HEK293 (cell line): ENCODE measurements at regions not wholly inside any gene's neighbourhood (a gene's known extent, or its start where the extent isn't known, plus 50 kb on each side); places are given as distances from the start of the nearest gene placed in this dataset.

ENCODE experiments used
- CTCF ChIA-PET: fragments of 350-600 bp; formaldehyde crosslinking; extraction: SDS; loops from one replicate; lab custom pipeline; 2021; ENCODE audit warnings: antibody characterized with exemption; lab: Yijun Ruan, JAX
- POLR2A ChIA-PET: fragments of 300-600 bp; formaldehyde crosslinking; extraction: SDS; loops from one replicate; lab custom pipeline; 2020; ENCODE audit warnings: antibody characterized with exemption, inconsistent platforms; lab: Yijun Ruan, JAX
- H3K27ac ChIP-seq: fragments of 200-500 bp; sonication (Bioruptor generic); 2 replicates; pipeline ENCODE4 v1.5.1; 2014; ENCODE audit warnings: low read depth, low read length, control low read depth, inconsistent platforms; ENCODE audit errors: extremely low read depth
- H3K36me3 ChIP-seq, 2 experiments: fragments of 200-500 bp in 1 of 2; sonication (Bioruptor generic) in 1 of 2; 1 replicate in 1 of 2; 2 replicates in 1 of 2; pipeline ENCODE4 v1.5.1; 2014 to 2017; ENCODE audit warnings: inconsistent platforms in 2 of 2, low read length in 2 of 2; ENCODE audit not compliant: control insufficient read depth in 2 of 2, insufficient read depth in 1 of 2
- H3K4me1 ChIP-seq: fragments of 200-500 bp; sonication (Bioruptor generic); 2 replicates; pipeline ENCODE4 v1.5.1; 2014; ENCODE audit warnings: mild to moderate bottlenecking, low read length, inconsistent platforms; ENCODE audit not compliant: control insufficient read depth, insufficient read depth
- H3K4me3 ChIP-seq: 2 replicates; pipeline ENCODE4 v1.5.1; 2011; ENCODE audit warnings: low read depth, mild to moderate bottlenecking, control low read depth, low read length, moderate library complexity
- H3K9me3 ChIP-seq: fragments of 200-500 bp; sonication (Bioruptor generic); 2 replicates; pipeline ENCODE4 v1.5.1; 2014; ENCODE audit warnings: low read depth, low read length, inconsistent platforms; ENCODE audit not compliant: control insufficient read depth, insufficient read depth
- BCL11B ChIP-seq: fragments of 450-650 bp; formaldehyde crosslinking; IDR thresholded peaks from 2 replicates; pipeline ENCODE4 v1.5.1; 2016; ENCODE audit warnings: low read depth, missing biosample characterization, missing genetic modification characterization
- FEZF1 ChIP-seq: fragments of 450-650 bp; formaldehyde crosslinking; IDR thresholded peaks from 2 replicates; pipeline ENCODE4 v1.5.1; 2016; ENCODE audit warnings: missing biosample characterization, missing genetic modification characterization
- GLI2 ChIP-seq: fragments of 450-650 bp; formaldehyde crosslinking; IDR thresholded peaks from 2 replicates; pipeline ENCODE4; 2017; ENCODE audit warnings: missing biosample characterization, missing genetic modification characterization, low read depth, borderline replicate concordance
- PRDM1 ChIP-seq: fragments of 450-650 bp; formaldehyde crosslinking; IDR thresholded peaks from 2 replicates; pipeline ENCODE4; 2016; ENCODE audit warnings: missing biosample characterization, missing genetic modification characterization
- REPIN1 ChIP-seq: fragments of 450-650 bp; formaldehyde crosslinking; IDR thresholded peaks from 2 replicates; pipeline ENCODE4 v1.5.1; 2017; ENCODE audit warnings: missing biosample characterization, missing genetic modification characterization, low read depth
- SETDB1 ChIP-seq: IDR thresholded peaks from one replicate; pipeline ENCODE4 v1.6.1; 2017; ENCODE audit warnings: mild to moderate bottlenecking, low read length, moderate library complexity, mixed read lengths; ENCODE audit not compliant: insufficient read length
- ZBTB48 ChIP-seq: fragments of 450-650 bp; formaldehyde crosslinking; IDR thresholded peaks from 2 replicates; pipeline ENCODE4 v1.5.1; 2016; ENCODE audit warnings: missing biosample characterization, missing genetic modification characterization
- ZEB2 ChIP-seq: fragments of 450-650 bp; formaldehyde crosslinking; IDR thresholded peaks from 2 replicates; pipeline ENCODE4 v1.5.1; 2016; ENCODE audit warnings: missing biosample characterization, missing genetic modification characterization
- ZIC2 ChIP-seq: fragments of 450-650 bp; formaldehyde crosslinking; IDR thresholded peaks from 2 replicates; pipeline ENCODE4 v1.5.1; 2016; ENCODE audit warnings: missing biosample characterization, missing genetic modification characterization
- ZNF548 ChIP-seq: fragments of 450-650 bp; formaldehyde crosslinking; IDR thresholded peaks from 2 replicates; pipeline ENCODE4 v1.5.1; 2016; ENCODE audit warnings: missing biosample characterization, missing genetic modification characterization
- ZNF549 ChIP-seq: fragments of 450-650 bp; IDR thresholded peaks from 2 replicates; pipeline ENCODE4 v1.5.1; 2018; ENCODE audit warnings: missing biosample characterization, missing genetic modification characterization, mild to moderate bottlenecking, inconsistent platforms, moderate library complexity
- ZNF555 ChIP-seq: fragments of 450-650 bp; formaldehyde crosslinking; conservative IDR thresholded peaks from 2 replicates; pipeline ENCODE4 v1.5.1; 2017; ENCODE audit warnings: missing biosample characterization, mild to moderate bottlenecking, missing genetic modification characterization, inconsistent platforms
- ZNF561 ChIP-seq: fragments of 450-650 bp; IDR thresholded peaks from 2 replicates; pipeline ENCODE4 v1.5.1; 2018; ENCODE audit warnings: missing biosample characterization, missing genetic modification characterization, borderline replicate concordance
- ZNF654 ChIP-seq: fragments of 450-650 bp; formaldehyde crosslinking; IDR thresholded peaks from 2 replicates; pipeline ENCODE4 v1.5.1; 2016; ENCODE audit warnings: low read depth, missing biosample characterization, missing genetic modification characterization
- ZNF677 ChIP-seq: fragments of 450-650 bp; IDR thresholded peaks from 2 replicates; pipeline ENCODE4 v1.5.0; 2018; ENCODE audit warnings: missing biosample characterization, mild to moderate bottlenecking, missing genetic modification characterization, moderate library complexity
- ZNF707 ChIP-seq: fragments of 450-650 bp; formaldehyde crosslinking; IDR thresholded peaks from 2 replicates; pipeline ENCODE4 v1.5.1; 2016; ENCODE audit warnings: missing biosample characterization, missing genetic modification characterization
- ZNF777 ChIP-seq: fragments of 450-650 bp; formaldehyde crosslinking; IDR thresholded peaks from 2 replicates; pipeline ENCODE4 v1.5.1; 2017; ENCODE audit warnings: missing biosample characterization, missing genetic modification characterization, borderline replicate concordance
- TF ChIP-seq, protein P1 (sequence below): fragments of 450-650 bp; formaldehyde crosslinking; IDR thresholded peaks from 2 replicates; pipeline ENCODE4 v1.5.1; 2016; ENCODE audit warnings: missing biosample characterization, missing genetic modification characterization
- TF ChIP-seq, protein P2 (sequence below): fragments of 450-650 bp; formaldehyde crosslinking; IDR thresholded peaks from 2 replicates; pipeline ENCODE4 v1.5.1; 2016; ENCODE audit warnings: missing biosample characterization, missing genetic modification characterization
- TF ChIP-seq, protein P3 (sequence below): fragments of 450-650 bp; formaldehyde crosslinking; IDR thresholded peaks from 2 replicates; pipeline ENCODE4 v1.5.1; 2016; ENCODE audit warnings: missing biosample characterization, missing genetic modification characterization

DNA sequence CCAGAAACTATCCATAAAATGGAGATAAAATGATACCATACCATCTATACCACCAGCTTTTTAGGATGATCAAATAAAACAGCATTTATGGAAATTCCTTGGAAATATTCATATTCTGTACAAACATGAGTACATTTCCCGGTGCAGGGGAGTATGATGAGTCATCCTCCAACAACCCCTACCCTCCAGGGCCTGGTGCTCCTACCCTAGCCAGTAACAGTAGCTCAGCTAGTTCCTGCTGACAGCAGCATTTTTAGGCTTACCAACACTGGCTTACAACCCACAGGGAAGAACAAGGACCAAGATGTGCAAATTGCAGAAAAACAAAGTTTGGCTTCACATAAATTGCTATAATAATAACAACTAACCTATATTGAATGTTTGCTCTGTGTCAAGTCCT is 406.2 kb upstream of the CADM1 start (continued):
- TF ChIP-seq, protein P1, sequence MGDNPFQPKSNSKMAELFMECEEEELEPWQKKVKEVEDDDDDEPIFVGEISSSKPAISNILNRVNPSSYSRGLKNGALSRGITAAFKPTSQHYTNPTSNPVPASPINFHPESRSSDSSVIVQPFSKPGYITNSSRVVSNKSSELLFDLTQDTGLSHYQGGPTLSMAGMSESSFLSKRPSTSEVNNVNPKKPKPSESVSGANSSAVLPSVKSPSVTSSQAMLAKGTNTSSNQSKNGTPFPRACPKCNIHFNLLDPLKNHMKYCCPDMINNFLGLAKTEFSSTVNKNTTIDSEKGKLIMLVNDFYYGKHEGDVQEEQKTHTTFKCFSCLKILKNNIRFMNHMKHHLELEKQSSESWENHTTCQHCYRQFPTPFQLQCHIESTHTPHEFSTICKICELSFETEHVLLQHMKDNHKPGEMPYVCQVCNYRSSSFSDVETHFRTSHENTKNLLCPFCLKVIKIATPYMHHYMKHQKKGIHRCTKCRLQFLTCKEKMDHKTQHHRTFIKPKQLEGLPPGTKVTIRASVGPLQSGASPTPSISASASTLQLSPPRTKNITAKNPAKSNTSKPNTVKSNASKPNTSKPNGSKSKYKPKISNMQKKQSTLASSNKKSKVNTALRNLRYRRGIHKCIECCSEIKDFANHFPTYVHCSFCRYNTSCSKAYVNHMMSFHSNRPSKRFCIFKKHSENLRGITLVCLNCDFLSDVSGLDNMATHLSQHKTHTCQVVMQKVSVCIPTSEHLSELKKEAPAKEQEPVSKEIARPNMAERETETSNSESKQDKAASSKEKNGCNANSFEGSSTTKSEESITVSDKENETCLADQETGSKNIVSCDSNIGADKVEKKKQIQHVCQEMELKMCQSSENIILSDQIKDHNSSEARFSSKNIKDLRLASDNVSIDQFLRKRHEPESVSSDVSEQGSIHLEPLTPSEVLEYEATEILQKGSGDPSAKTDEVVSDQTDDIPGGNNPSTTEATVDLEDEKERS (tag by site-specific recombination): no peak

DNA sequence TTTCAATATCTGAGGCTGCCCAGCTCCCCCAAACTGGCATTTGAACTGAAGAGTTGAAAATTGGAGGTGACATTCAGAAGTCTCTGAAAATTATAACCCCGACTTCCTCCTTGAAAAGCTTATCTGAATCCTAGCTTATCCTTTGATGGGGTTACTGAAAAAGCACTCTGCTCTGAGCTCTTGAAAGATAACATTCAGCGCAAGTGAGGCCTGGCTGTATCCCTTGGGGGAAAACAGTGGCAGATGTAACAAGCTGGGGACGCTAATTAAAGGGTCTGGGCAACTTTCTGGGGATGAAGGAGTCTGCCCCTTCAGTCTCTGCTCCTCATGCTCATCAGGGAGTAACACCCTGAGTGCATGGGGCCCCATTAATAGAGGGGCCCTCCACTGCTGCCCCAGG is 402.0 kb upstream of the CADM1 start:
- H3K4me3 ChIP-seq: no peak overlapping the region
- no peak for TF ChIP-seq ZNF777 (tag by site-specific recombination)
- TF ChIP-seq, protein P2, sequence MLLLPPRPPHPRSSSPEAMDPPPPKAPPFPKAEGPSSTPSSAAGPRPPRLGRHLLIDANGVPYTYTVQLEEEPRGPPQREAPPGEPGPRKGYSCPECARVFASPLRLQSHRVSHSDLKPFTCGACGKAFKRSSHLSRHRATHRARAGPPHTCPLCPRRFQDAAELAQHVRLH: no peak
- no peak for TF ChIP-seq ZNF677 (tag by site-specific recombination)
- no peak for TF ChIP-seq ZNF555 (tag by site-specific recombination)
- TF ChIP-seq, protein P3, sequence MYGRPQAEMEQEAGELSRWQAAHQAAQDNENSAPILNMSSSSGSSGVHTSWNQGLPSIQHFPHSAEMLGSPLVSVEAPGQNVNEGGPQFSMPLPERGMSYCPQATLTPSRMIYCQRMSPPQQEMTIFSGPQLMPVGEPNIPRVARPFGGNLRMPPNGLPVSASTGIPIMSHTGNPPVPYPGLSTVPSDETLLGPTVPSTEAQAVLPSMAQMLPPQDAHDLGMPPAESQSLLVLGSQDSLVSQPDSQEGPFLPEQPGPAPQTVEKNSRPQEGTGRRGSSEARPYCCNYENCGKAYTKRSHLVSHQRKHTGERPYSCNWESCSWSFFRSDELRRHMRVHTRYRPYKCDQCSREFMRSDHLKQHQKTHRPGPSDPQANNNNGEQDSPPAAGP (tag by site-specific recombination): no peak
- TF ChIP-seq PRDM1: no peak
- TF ChIP-seq ZNF561 (tag by site-specific recombination): no peak
- TF ChIP-seq, all 188 proteins: peak for 0
- no peaks in the 10 kb centered on the region for H3K9me3 ChIP-seq
- POLR2A ChIA-PET: no interaction called here
- H3K36me3 ChIP-seq: no peaks in the 10 kb centered on the region
- no peak overlapping the region for H3K27ac ChIP-seq
- CTCF ChIA-PET: interaction anchor here (0.5 to 1.2 kb wide), 3 partner anchors 9 to 384 kb away, joined by 3 to 4 read pairs (median 3); no protein-coding TSS in a partner anchor
- no peaks in the 10 kb centered on the region for H3K4me1 ChIP-seq

DNA sequence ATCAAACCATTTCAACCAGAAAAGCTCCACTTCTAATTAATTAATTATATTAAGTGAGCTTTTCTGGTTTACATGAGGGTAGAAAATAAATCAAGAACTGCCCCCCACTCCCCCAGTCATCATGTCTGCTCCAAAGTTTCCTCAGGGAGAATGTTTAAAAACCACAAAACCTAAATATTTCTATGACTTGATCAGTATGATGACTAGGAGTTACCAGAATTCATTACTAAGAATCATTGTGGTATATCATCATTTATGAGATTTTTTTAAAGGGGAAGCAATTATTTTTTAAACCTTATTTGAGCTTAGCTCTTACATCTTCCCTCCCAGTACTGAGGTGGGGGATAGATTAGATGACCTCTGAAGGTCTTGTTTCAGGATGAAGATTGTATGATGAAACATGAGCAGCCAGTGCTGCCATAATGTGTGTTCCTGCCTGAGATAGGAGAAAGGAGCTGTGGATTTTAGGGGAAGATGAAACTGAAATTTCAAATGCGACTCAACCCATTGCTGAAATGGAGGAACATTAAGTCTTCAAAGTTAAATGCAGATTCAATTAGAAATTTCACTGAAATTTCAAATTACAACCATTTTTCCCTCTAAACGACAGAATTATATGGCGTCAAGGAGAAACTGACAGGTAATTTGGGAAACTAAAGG is 401.3 kb upstream of the CADM1 start:
- H3K9me3 ChIP-seq: no peaks in the 10 kb centered on the region
- ChIA-PET CTCF (interaction anchor here (0.9 to 1.2 kb wide), 2 partner anchors 9 to 312 kb away, joined by 4 read pairs; no protein-coding TSS in a partner anchor), POLR2A (no interaction called here)
- no peak for TF ChIP-seq FEZF1
- TF ChIP-seq ZBTB48: no peak
- TF ChIP-seq ZIC2 (tag by site-specific recombination): no peak
- TF ChIP-seq ZNF707 (tag by site-specific recombination): no peak
- TF ChIP-seq SETDB1: no peak
- TF ChIP-seq REPIN1: no peak
- no peak for TF ChIP-seq ZEB2 (tag by site-specific recombination)
- TF ChIP-seq GLI2: no peak
- TF ChIP-seq ZNF549 (tag by site-specific recombination): no peak
- no peak for TF ChIP-seq ZNF548 (tag by site-specific recombination)
- TF ChIP-seq ZNF654 (tag by site-specific recombination): no peak
- TF ChIP-seq BCL11B (tag by site-specific recombination): no peak
- no peaks in the 10 kb centered on the region for H3K36me3 ChIP-seq
- H3K4me3 ChIP-seq: no peak overlapping the region
- no peak overlapping the region for H3K27ac ChIP-seq
- no peaks in the 10 kb centered on the region for H3K4me1 ChIP-seq
